Endodermal cell (in vitro differentiated cells): ENCODE measurements at regions not wholly inside any gene's neighbourhood (a gene's known extent, or its start where the extent isn't known, plus 50 kb on each side); places are given as distances from the start of the nearest gene placed in this dataset.
A peak's percentile ranks its signal among the peaks of the same experiment; 100 is the strongest.
"Not testable (repeated sequence)": the region's sequence is repeated elsewhere in the genome, so short reads cannot be mapped to it uniquely, and the experiment has no call there.

Source experiments
- DNase-seq: peaks from one replicate; pipeline ENCODE4 v3.0.0-alpha.2; 2017
- H3K27ac ChIP-seq: 2 replicates; pipeline ENCODE4 v1.5.1; 2013; ENCODE audit warnings: mild to moderate bottlenecking, low read depth, low read length, moderate library complexity
- H3K27me3 ChIP-seq: 2 replicates; pipeline ENCODE4 v1.6.1; 2013; ENCODE audit warnings: mild to moderate bottlenecking, low read length, moderate library complexity; ENCODE audit not compliant: insufficient read depth, control insufficient read depth, poor library complexity, severe bottlenecking
- H3K36me3 ChIP-seq: 2 replicates; pipeline ENCODE4 v1.7.0; 2013; ENCODE audit warnings: mild to moderate bottlenecking, low read length, moderate library complexity; ENCODE audit not compliant: control insufficient read depth, insufficient read depth
- H3K4me1 ChIP-seq: one replicate; pipeline ENCODE4 v1.7.0; 2013; ENCODE audit warnings: low read length; ENCODE audit not compliant: control insufficient read depth, insufficient read depth
- H3K4me3 ChIP-seq: 2 replicates; pipeline ENCODE4 v1.5.1; 2013; ENCODE audit warnings: mild to moderate bottlenecking, low read length, moderate library complexity
- H3K9ac ChIP-seq: 2 replicates; pipeline ENCODE4 v1.6.1; 2013; ENCODE audit warnings: mild to moderate bottlenecking, low read length, moderate library complexity; ENCODE audit not compliant: poor library complexity, severe bottlenecking; ENCODE audit errors: extremely low read depth
- H3K9me3 ChIP-seq: 2 replicates; pipeline ENCODE4 v1.6.1; 2013; ENCODE audit warnings: mild to moderate bottlenecking, low read length, moderate library complexity; ENCODE audit not compliant: control insufficient read depth
- H3K27ac Mint-ChIP-seq: 2 replicates; pipeline ENCODE4 v1.8.0; 2020; ENCODE audit warnings: mixed read lengths
- H3K27me3 Mint-ChIP-seq: 2 replicates; pipeline ENCODE4 v1.8.0; 2021; ENCODE audit warnings: mild to moderate bottlenecking, mixed read lengths; ENCODE audit not compliant: insufficient read depth
- H3K36me3 Mint-ChIP-seq: 2 replicates; pipeline ENCODE4 v1.8.0; 2020; ENCODE audit warnings: low read depth, mixed read lengths
- H3K4me1 Mint-ChIP-seq: 2 replicates; pipeline ENCODE4 v1.8.0; 2020; ENCODE audit warnings: mixed read lengths
- H3K4me3 Mint-ChIP-seq: 2 replicates; pipeline ENCODE4 v1.8.0; 2020; ENCODE audit warnings: mild to moderate bottlenecking, moderate library complexity, mixed read lengths
- H3K9me3 Mint-ChIP-seq: 2 replicates; pipeline ENCODE4 v1.8.0; 2020; ENCODE audit warnings: mild to moderate bottlenecking, mixed read lengths
- CTCF ChIP-seq: fragments of 200-600 bp; sonication (generic); conservative IDR thresholded peaks from 2 replicates; pipeline ENCODE4 v1.5.0; 2021; ENCODE audit warnings: antibody characterized with exemption, mild to moderate bottlenecking
- WGBS, 2 experiments: methylation state at CpG; one replicate each; pipeline versions ENCODE4 v1.1.5 to v1.1.7; 2013; ENCODE audit warnings: missing lambda C conversion rate in 2 of 2, mixed read lengths in 1 of 2; ENCODE audit not compliant: insufficient coverage in 1 of 2, insufficient read length in 1 of 2; 5-methylcytosine and 5-hydroxymethylcytosine counted together

GRCh38 chr9:22654833-22655232 lies 208.2 kb downstream of the DMRTA1 start:
- no peaks in the 10 kb centered on the region for H3K27me3 Mint-ChIP-seq
- no peak overlapping the region for H3K4me3 Mint-ChIP-seq
- peaks cover 45% of the 10 kb centered on the region for H3K4me1 Mint-ChIP-seq
- Histone ChIP-seq H3K4me3 (no peak overlapping the region), H3K4me1 (peaks cover 18% of the 10 kb centered on the region), H3K9me3 (no peaks in the 10 kb centered on the region), H3K27me3 (no peaks in the 10 kb centered on the region), H3K27ac (no peak overlapping the region), H3K36me3 (no peaks in the 10 kb centered on the region), H3K9ac (no peak overlapping the region)
- DNase-seq, result no peak
- no peaks in the 10 kb centered on the region for H3K9me3 Mint-ChIP-seq
- no peaks in the 10 kb centered on the region for H3K36me3 Mint-ChIP-seq
- no peak overlapping the region for H3K27ac Mint-ChIP-seq
- no peak for TF ChIP-seq CTCF

GRCh38 chr9:22657713-22658112 lies 211.1 kb downstream of the DMRTA1 start:
- peaks cover 37% of the 10 kb centered on the region for H3K4me1 Mint-ChIP-seq
- Histone ChIP-seq H3K27me3 (no peaks in the 10 kb centered on the region), H3K9ac (no peak overlapping the region), H3K4me3 (no peak overlapping the region), H3K27ac (no peak overlapping the region), H3K9me3 (no peaks in the 10 kb centered on the region), H3K36me3 (no peaks in the 10 kb centered on the region), H3K4me1 (peaks cover 18% of the 10 kb centered on the region)
- DNase-seq, result no peak
- H3K4me3 Mint-ChIP-seq, result no peak overlapping the region
- no peaks in the 10 kb centered on the region for H3K27me3 Mint-ChIP-seq
- H3K9me3 Mint-ChIP-seq, result peaks cover 5% of the 10 kb centered on the region
- 88% methylated on average over 1 of the region's 1 CpG; no CpG with 5 or more reads in 1 of the 2 experiments for WGBS, 2 experiments
- H3K36me3 Mint-ChIP-seq, result no peaks in the 10 kb centered on the region
- peak overlapping the region; percentile 77 for H3K27ac Mint-ChIP-seq
- TF ChIP-seq CTCF, result no peak

GRCh38 chr9:22658484-22658883 lies 211.9 kb downstream of the DMRTA1 start:
- H3K36me3 Mint-ChIP-seq, H3K4me3 ChIP-seq, H3K36me3 ChIP-seq, H3K27me3 Mint-ChIP-seq, H3K9me3 ChIP-seq, H3K9ac ChIP-seq, H3K27ac ChIP-seq, H3K27me3 ChIP-seq: not testable (repeated sequence)
- H3K4me1 Mint-ChIP-seq, result peaks cover 37% of the 10 kb centered on the region
- peak; percentile 79 for DNase-seq
- peak overlapping the region; percentile 83 for H3K27ac Mint-ChIP-seq
- H3K4me1 ChIP-seq, result peaks cover 18% of the 10 kb centered on the region
- H3K4me3 Mint-ChIP-seq, result peak overlapping the region; percentile 24
- 49% methylated on average over 2 of the region's 2 CpGs; no CpG with 5 or more reads in 1 of the 2 experiments for WGBS, 2 experiments
- peaks cover 11% of the 10 kb centered on the region for H3K9me3 Mint-ChIP-seq

- 94 to 97% methylated on average over 2 to 3 of the region's 3 CpGs for WGBS, 2 experiments
- no peak overlapping the region for H3K27ac ChIP-seq
- peaks cover 3% of the 10 kb centered on the region for H3K36me3 Mint-ChIP-seq
Observed at GRCh38 chr9:22682536-22682935, 235.9 kb downstream of the DMRTA1 start.

More at GRCh38 chr9:22682536-22682935, 235.9 kb downstream of the DMRTA1 start:
- peaks cover 2% of the 10 kb centered on the region for H3K9me3 ChIP-seq
- no peak for TF ChIP-seq CTCF
- peaks cover 33% of the 10 kb centered on the region for H3K4me1 Mint-ChIP-seq
- H3K4me3 Mint-ChIP-seq, result no peak overlapping the region
- peaks cover 5% of the 10 kb centered on the region for H3K4me1 ChIP-seq
- no peaks in the 10 kb centered on the region for H3K36me3 ChIP-seq
- no peak overlapping the region for H3K4me3 ChIP-seq
- no peaks in the 10 kb centered on the region for H3K27me3 Mint-ChIP-seq
- no peak overlapping the region for H3K27ac Mint-ChIP-seq
- no peaks in the 10 kb centered on the region for H3K27me3 ChIP-seq
- no peak for DNase-seq
- peaks cover 6% of the 10 kb centered on the region for H3K9me3 Mint-ChIP-seq
- no peak overlapping the region for H3K9ac ChIP-seq
